AG04449 (cell line): ENCODE measurements at regions not wholly inside any gene's neighbourhood (a gene's known extent, or its start where the extent isn't known, plus 50 kb on each side); places are given as distances from the start of the nearest gene placed in this dataset.

Source experiments
- CTCF ChIA-PET: fragments of 350-600 bp; formaldehyde crosslinking; extraction: SDS; loops from one replicate; lab custom pipeline; 2021; ENCODE audit warnings: antibody characterized with exemption; lab: Yijun Ruan, JAX
- POLR2A ChIA-PET: fragments of 400-600, 350-600 bp; formaldehyde crosslinking; extraction: SDS; loops from one replicate; lab custom pipeline; 2020; ENCODE audit warnings: antibody characterized with exemption, inconsistent platforms; lab: Yijun Ruan, JAX
- DNase-seq: peaks from one replicate; pipeline ENCODE4 v3.0.0-alpha.2; 2010; ENCODE audit warnings: low read depth, low spot score
- H3K4me3 ChIP-seq: 2 replicates; pipeline ENCODE4 v1.5.1; 2011; ENCODE audit warnings: low read depth, mild to moderate bottlenecking, control low read depth, low read length
- TF ChIP-seq, protein P1 (sequence below): IDR thresholded peaks from one replicate; pipeline ENCODE4 v1.5.1; 2011; ENCODE audit warnings: mild to moderate bottlenecking, moderate library complexity, low read length, control low read depth, inconsistent platforms; ENCODE audit not compliant: insufficient read depth; ENCODE audit errors: missing control alignments

DNA sequence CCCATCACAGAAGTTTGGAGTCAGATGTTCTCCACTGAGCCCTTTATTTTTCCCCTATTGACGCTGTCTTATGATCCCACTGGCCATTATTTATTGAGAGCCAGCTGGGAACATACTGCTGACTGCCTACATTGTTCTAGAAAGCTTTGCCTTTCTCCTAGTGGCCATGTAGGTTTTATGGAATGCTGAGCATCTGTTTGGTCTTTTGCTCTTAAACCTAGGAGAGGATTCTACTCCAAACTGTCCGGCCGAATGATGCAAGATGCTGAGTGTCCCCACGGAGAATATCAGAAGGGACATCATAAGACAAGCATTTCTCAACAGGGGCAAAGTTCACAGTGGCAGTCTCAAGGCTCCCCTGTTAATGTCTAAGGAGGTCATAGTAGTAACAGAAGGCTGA is 171.4 kb downstream of the ARRDC4 start:
- ChIA-PET CTCF (no interaction called here), POLR2A (no interaction called here)
- DNase-seq: no peak
- TF ChIP-seq, protein P1, sequence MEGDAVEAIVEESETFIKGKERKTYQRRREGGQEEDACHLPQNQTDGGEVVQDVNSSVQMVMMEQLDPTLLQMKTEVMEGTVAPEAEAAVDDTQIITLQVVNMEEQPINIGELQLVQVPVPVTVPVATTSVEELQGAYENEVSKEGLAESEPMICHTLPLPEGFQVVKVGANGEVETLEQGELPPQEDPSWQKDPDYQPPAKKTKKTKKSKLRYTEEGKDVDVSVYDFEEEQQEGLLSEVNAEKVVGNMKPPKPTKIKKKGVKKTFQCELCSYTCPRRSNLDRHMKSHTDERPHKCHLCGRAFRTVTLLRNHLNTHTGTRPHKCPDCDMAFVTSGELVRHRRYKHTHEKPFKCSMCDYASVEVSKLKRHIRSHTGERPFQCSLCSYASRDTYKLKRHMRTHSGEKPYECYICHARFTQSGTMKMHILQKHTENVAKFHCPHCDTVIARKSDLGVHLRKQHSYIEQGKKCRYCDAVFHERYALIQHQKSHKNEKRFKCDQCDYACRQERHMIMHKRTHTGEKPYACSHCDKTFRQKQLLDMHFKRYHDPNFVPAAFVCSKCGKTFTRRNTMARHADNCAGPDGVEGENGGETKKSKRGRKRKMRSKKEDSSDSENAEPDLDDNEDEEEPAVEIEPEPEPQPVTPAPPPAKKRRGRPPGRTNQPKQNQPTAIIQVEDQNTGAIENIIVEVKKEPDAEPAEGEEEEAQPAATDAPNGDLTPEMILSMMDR: no peak
- H3K4me3 ChIP-seq: no peak overlapping the region

DNA sequence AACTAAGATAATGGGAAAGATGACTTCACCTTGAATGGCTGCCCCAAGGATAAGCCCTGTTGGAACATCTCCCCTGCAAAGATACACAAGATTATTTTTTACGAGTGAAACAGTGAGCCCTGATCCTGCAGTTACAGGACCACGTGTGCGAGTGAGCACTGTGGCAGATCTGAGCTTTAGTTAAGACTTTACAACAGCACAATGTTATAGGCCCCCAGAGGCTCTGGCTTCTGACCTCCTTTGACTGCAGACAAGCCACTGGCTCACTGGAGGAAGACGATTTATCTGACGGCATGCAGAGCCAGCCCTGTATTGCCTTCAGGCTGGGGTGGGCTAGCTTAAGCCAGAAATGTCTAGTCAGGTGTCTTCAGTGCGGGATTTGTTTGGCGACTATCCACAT is 174.4 kb downstream of the ARRDC4 start:
- ChIA-PET POLR2A (no interaction called here), CTCF (no interaction called here)
- DNase-seq: no peak
- H3K4me3 ChIP-seq: no peak overlapping the region
- TF ChIP-seq, protein P1: no peak

DNA sequence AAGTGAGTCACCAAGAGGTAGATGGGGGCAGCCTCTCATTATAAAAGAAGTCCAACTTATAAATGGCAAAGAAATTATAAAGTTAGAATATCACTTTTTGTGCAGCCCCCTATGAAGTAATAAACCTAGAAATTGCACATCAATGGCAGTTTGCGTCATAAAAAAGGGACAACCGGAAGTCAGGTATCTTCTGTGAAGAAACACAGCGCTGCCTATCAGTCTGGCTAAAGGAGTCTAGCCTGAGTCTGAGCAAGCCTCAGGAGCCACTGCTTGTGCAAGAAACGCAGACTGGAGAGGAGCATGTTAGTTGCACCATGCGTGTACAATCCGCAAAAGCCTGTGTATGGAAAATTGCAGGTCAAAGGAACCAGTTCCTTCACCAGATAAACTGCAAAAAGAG is 178.4 kb downstream of the ARRDC4 start:
- H3K4me3 ChIP-seq: no peak overlapping the region
- CTCF ChIA-PET: no interaction called here
- POLR2A ChIA-PET: no interaction called here
- TF ChIP-seq, protein P1: no peak
- no peak for DNase-seq

DNA sequence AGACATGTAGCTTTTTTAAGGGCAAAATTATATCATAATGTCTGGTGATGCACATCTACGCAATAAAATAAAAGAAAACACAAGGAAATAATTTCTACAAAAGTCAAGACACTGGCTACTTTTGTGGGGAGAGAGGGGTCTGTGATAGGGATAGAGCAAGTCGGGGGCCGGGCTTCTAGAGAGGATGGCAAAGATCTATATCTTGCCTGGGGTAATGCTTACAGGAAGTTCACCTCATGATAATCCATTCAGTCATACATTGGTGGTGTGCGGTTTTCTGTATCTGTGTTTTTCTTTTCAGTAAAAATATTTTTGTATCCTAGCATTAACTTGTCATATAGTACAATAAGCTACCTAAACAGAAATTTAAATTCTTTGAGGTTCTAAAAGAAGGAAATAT is 178.8 kb downstream of the ARRDC4 start:
- TF ChIP-seq, protein P1: no peak
- POLR2A ChIA-PET: no interaction called here
- DNase-seq: no peak
- H3K4me3 ChIP-seq: no peak overlapping the region
- CTCF ChIA-PET: no interaction called here

DNA sequence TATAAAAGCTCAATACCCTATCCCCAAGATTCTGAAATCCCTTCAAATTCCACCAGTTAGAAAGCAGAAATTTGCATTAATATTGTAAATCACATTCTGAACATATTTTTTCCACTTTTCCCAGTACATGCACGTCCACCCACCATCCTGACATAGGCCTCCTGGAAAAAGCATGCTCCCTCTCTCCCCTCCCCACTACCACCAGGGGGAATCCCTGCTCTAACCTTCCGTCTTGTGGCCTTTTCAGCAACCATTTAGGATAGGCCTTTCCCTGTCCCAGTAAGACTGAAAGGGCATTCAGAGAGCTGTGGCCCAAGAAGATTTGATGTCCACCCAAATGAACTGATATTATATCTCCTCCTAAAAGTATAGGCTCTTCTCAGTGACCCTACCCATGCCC is 182.1 kb downstream of the ARRDC4 start:
- no peak overlapping the region for H3K4me3 ChIP-seq
- CTCF ChIA-PET: interaction anchor here (1.0 to 1.7 kb wide), 4 partner anchors 36 to 243 kb away, joined by 3 to 7 read pairs (median 3); no protein-coding TSS in a partner anchor
- TF ChIP-seq, protein P1: peak; percentile 22
- POLR2A ChIA-PET: no interaction called here
- no peak for DNase-seq

DNA sequence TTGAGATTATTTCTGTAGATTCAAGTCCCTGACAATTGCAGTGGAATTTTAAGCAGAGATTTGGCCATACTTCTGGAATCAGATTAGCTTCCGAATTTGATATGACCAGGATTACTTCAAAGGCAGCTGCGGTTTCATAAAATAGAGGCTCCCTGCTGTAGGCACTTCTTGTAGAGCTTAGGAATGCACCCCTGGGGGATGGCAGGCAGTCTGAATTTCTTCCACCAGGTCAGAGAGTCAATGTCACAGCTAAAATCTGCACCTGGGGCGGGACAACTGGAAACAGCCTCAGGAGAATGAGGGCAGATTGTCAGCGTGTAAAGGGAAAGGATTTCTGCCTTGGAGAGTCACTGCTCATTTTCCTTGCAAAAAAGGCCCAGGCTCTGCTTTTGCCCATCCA is 182.6 kb downstream of the ARRDC4 start:
- ChIA-PET CTCF (interaction anchor here (1.2 kb wide), 1 partner anchor 35 kb away, joined by 7 read pairs; no protein-coding TSS in a partner anchor), POLR2A (no interaction called here)
- no peak for DNase-seq
- TF ChIP-seq, protein P1: no peak
- no peak overlapping the region for H3K4me3 ChIP-seq
